NCI-H128 (cell line): ENCODE measurements at regions not wholly inside any gene's neighbourhood (a gene's known extent, or its start where the extent isn't known, plus 50 kb on each side); places are given as distances from the start of the nearest gene placed in this dataset.

Experiments
- DNase-seq: peaks from one replicate; lab custom pipeline; 2025; ENCODE audit not compliant: unreplicated experiment; lab: John Stamatoyannopoulos, UW

GRCh38 chr5:167653645-167654106, 637.8 kb upstream of the WWC1 start:
- DNase-seq, result no peak

- DNase-seq, result no peak
Observed at GRCh38 chr5:167657016-167657415, 634.4 kb upstream of the WWC1 start.

- no peak for DNase-seq
Observed at GRCh38 chr5:167658889-167659288, 632.6 kb upstream of the WWC1 start.

GRCh38 chr5:167661605-167662004, 629.8 kb upstream of the WWC1 start:
- DNase-seq, result no peak

GRCh38 chr5:167664222-167664804, 627.1 kb upstream of the WWC1 start:
- no peak for DNase-seq

GRCh38 chr5:167665841-167666375, 625.5 kb upstream of the WWC1 start:
- DNase-seq, result no peak

- no peak for DNase-seq
Observed at GRCh38 chr5:167671176-167671575, 620.3 kb upstream of the WWC1 start.

GRCh38 chr5:167673942-167674341, 617.5 kb upstream of the WWC1 start:
- DNase-seq, result no peak

GRCh38 chr5:167678481-167678880, 613.0 kb upstream of the WWC1 start:
- DNase-seq, result no peak

- DNase-seq, result no peak
Observed at GRCh38 chr5:167684251-167684650, 607.2 kb upstream of the WWC1 start.

GRCh38 chr5:167688341-167689130, 602.9 kb upstream of the WWC1 start:
- no peak for DNase-seq

- no peak for DNase-seq
Observed at GRCh38 chr5:167694325-167695147, 596.9 kb upstream of the WWC1 start.

- no peak for DNase-seq
Observed at GRCh38 chr5:167696558-167697314, 594.7 kb upstream of the WWC1 start.

- no peak for DNase-seq
Observed at GRCh38 chr5:167699432-167699831, 592.0 kb upstream of the WWC1 start.

- no peak for DNase-seq
Observed at GRCh38 chr5:167701051-167701450, 590.4 kb upstream of the WWC1 start.

- no peak for DNase-seq
Observed at GRCh38 chr5:167702014-167702413, 589.4 kb upstream of the WWC1 start.

GRCh38 chr5:167708449-167708848, 583.0 kb upstream of the WWC1 start:
- DNase-seq, result no peak

- DNase-seq, result no peak
Observed at GRCh38 chr5:167709625-167710024, 581.8 kb upstream of the WWC1 start.

GRCh38 chr5:167710444-167711073, 580.9 kb upstream of the WWC1 start:
- DNase-seq, result no peak

GRCh38 chr5:167712986-167713585, 578.4 kb upstream of the WWC1 start:
- no peak for DNase-seq
